ENCODE measurements at regions not wholly inside any gene's neighbourhood (a gene's known extent, or its start where the extent isn't known, plus 50 kb on each side); places are given as distances from the start of the nearest gene placed in this dataset.
"Not testable (repeated sequence)": the region's sequence is repeated elsewhere in the genome, so short reads cannot be mapped to it uniquely, and the experiment has no call there.

GRCh38 chr4:163694385-163694784 is 199.9 kb downstream of the TMA16 start:
- H3K27me3 Mint-ChIP-seq: no peaks in the 10 kb centered on the region
- H3K36me3 Mint-ChIP-seq (ENCODE audit: insufficient read depth): no peaks in the 10 kb centered on the region
- no peak for TF ChIP-seq CTCF (IDR thresholded peaks at IDR 0.05; ENCODE audit: unreplicated experiment)
- H3K27ac Mint-ChIP-seq: no peak overlapping the region
- H3K4me1 Mint-ChIP-seq (ENCODE audit: low read depth): no peaks in the 10 kb centered on the region
- peaks cover 3% of the 10 kb centered on the region for H3K9me3 Mint-ChIP-seq (ENCODE audit: low read depth)
- DNase-seq (ENCODE audit: low spot score, unreplicated experiment): no peak
- no peak overlapping the region for H3K4me3 Mint-ChIP-seq (ENCODE audit: low read depth)

- Mint-ChIP-seq H3K27ac (no peak overlapping the region), H3K9me3 (ENCODE audit: low read depth) (peaks cover 3% of the 10 kb centered on the region), H3K4me3 (ENCODE audit: low read depth) (no peak overlapping the region), H3K4me1 (ENCODE audit: low read depth) (no peaks in the 10 kb centered on the region), H3K36me3 (ENCODE audit: insufficient read depth) (no peaks in the 10 kb centered on the region), H3K27me3 (no peaks in the 10 kb centered on the region)
- no peak for DNase-seq (ENCODE audit: low spot score, unreplicated experiment)
- no peak for TF ChIP-seq CTCF (IDR thresholded peaks at IDR 0.05; ENCODE audit: unreplicated experiment)
Measured at GRCh38 chr4:163697121-163697520, 202.6 kb downstream of the TMA16 start.

GRCh38 chr4:163700383-163700782 is 205.9 kb downstream of the TMA16 start:
- H3K27me3 Mint-ChIP-seq; H3K4me3 Mint-ChIP-seq (ENCODE audit: low read depth); DNase-seq (ENCODE audit: low spot score, unreplicated experiment); H3K9me3 Mint-ChIP-seq (ENCODE audit: low read depth); H3K4me1 Mint-ChIP-seq (ENCODE audit: low read depth); H3K36me3 Mint-ChIP-seq (ENCODE audit: insufficient read depth); H3K27ac Mint-ChIP-seq: not testable (repeated sequence)

- Mint-ChIP-seq H3K4me3 (ENCODE audit: low read depth) (no peak overlapping the region), H3K36me3 (ENCODE audit: insufficient read depth) (no peaks in the 10 kb centered on the region), H3K27me3 (no peaks in the 10 kb centered on the region), H3K27ac (no peak overlapping the region), H3K4me1 (ENCODE audit: low read depth) (no peaks in the 10 kb centered on the region), H3K9me3 (ENCODE audit: low read depth) (peaks cover under 1% of the 10 kb centered on the region)
- no peak for TF ChIP-seq CTCF (IDR thresholded peaks at IDR 0.05; ENCODE audit: unreplicated experiment)
- no peak for DNase-seq (ENCODE audit: low spot score, unreplicated experiment)
Measured at GRCh38 chr4:163701916-163702315, 207.4 kb downstream of the TMA16 start.

- Mint-ChIP-seq H3K4me1 (ENCODE audit: low read depth) (no peaks in the 10 kb centered on the region), H3K27me3 (no peaks in the 10 kb centered on the region), H3K36me3 (ENCODE audit: insufficient read depth) (no peaks in the 10 kb centered on the region), H3K4me3 (ENCODE audit: low read depth) (no peak overlapping the region), H3K9me3 (ENCODE audit: low read depth) (no peaks in the 10 kb centered on the region), H3K27ac (no peak overlapping the region)
- DNase-seq (ENCODE audit: low spot score, unreplicated experiment): no peak
- TF ChIP-seq CTCF (IDR thresholded peaks at IDR 0.05; ENCODE audit: unreplicated experiment): no peak
Measured at GRCh38 chr4:163702736-163703135, 208.2 kb downstream of the TMA16 start.

GRCh38 chr4:163703251-163703650 is 208.8 kb downstream of the TMA16 start:
- TF ChIP-seq CTCF (IDR thresholded peaks at IDR 0.05; ENCODE audit: unreplicated experiment): no peak
- Mint-ChIP-seq H3K27me3 (no peaks in the 10 kb centered on the region), H3K4me1 (ENCODE audit: low read depth) (no peaks in the 10 kb centered on the region), H3K27ac (no peak overlapping the region), H3K36me3 (ENCODE audit: insufficient read depth) (no peaks in the 10 kb centered on the region), H3K9me3 (ENCODE audit: low read depth) (no peaks in the 10 kb centered on the region), H3K4me3 (ENCODE audit: low read depth) (no peak overlapping the region)
- no peak for DNase-seq (ENCODE audit: low spot score, unreplicated experiment)
